Endothelial cell of umbilical vein (primary cell): ENCODE measurements at regions not wholly inside any gene's neighbourhood (a gene's known extent, or its start where the extent isn't known, plus 50 kb on each side); places are given as distances from the start of the nearest gene placed in this dataset.

Source experiments
- BruUV-seq: library from RNA; stranded (reverse); fragments of 400-500 nt; replicated peaks from 2 replicates; lab custom pipeline; 2021; lab: Mats Ljungman, UMichigan
- CTCF ChIA-PET: fragments of 300-600, 350-600 bp; sonication (Branson Sonifier 250); formaldehyde crosslinking; loops from one replicate; lab custom pipeline; 2021; ENCODE audit warnings: antibody characterized with exemption, inconsistent platforms; lab: Charles Lee
- POLR2A ChIA-PET: fragments of 300-600, 350-600 bp; sonication (Branson Sonifier 250); formaldehyde crosslinking; loops from one replicate; lab custom pipeline; 2021; ENCODE audit warnings: antibody characterized with exemption, inconsistent platforms; lab: Charles Lee
- DNase-seq: peaks from one replicate; pipeline ENCODE4 v3.0.0-alpha.2; 2011; ENCODE audit warnings: low read depth, low spot score
- FAIRE-seq: peaks from 2 replicates; lab custom pipeline; 2011; peaks lifted over from hg19 to GRCh38; lab: Jason Lieb, UNC
- H2AFZ ChIP-seq: 2 replicates; pipeline ENCODE4 v1.6.0; 2012; ENCODE audit warnings: low read depth, low read length, control low read depth, inconsistent platforms
- H3K27ac ChIP-seq: 2 replicates; pipeline ENCODE4 v1.5.1; 2011; ENCODE audit warnings: low read depth, mild to moderate bottlenecking, control low read depth, low read length, moderate library complexity; ENCODE audit not compliant: insufficient read depth
- H3K27me3 ChIP-seq, 2 experiments: 2 replicates each; pipeline versions ENCODE4 v1.6.0 to v1.6.1; 2011; ENCODE audit warnings: low read length in 2 of 2, mixed read lengths in 1 of 2; ENCODE audit not compliant: control insufficient read depth in 2 of 2, insufficient read depth in 2 of 2
- H3K36me3 ChIP-seq, 2 experiments: 2 replicates in 1 of 2; 3 replicates in 1 of 2; pipeline ENCODE4 v1.5.1; 2011; ENCODE audit warnings: low read length in 2 of 2, mild to moderate bottlenecking in 1 of 2, moderate library complexity in 1 of 2; ENCODE audit not compliant: control insufficient read depth in 2 of 2, insufficient read depth in 2 of 2; ENCODE audit errors: extremely low read depth in 1 of 2
- H3K4me1 ChIP-seq: 3 replicates; pipeline ENCODE4 v1.5.1; 2011; ENCODE audit warnings: mild to moderate bottlenecking, low read length; ENCODE audit not compliant: control insufficient read depth, insufficient read depth; ENCODE audit errors: extremely low read depth
- H3K4me2 ChIP-seq: 2 replicates; pipeline ENCODE4 v1.6.1; 2011; ENCODE audit warnings: low read length, control low read depth, mixed read lengths; ENCODE audit not compliant: insufficient read depth
- H3K4me3 ChIP-seq, 3 experiments: fragments of 200-600 bp in 1 of 3; sonication (generic), shearing (Covaris generic) in 1 of 3; replicated peaks in 1 of 3; 2 replicates each; pipeline ENCODE4 v1.5.1; 2011 to 2016; ENCODE audit warnings: control low read depth in 3 of 3, low read length in 3 of 3, mild to moderate bottlenecking in 2 of 3, inconsistent platforms in 1 of 3, low read depth in 1 of 3, moderate library complexity in 1 of 3; ENCODE audit not compliant: insufficient read depth in 1 of 3
- H3K79me2 ChIP-seq: 2 replicates; pipeline ENCODE4 v1.6.0; 2012; ENCODE audit warnings: low read length, inconsistent platforms; ENCODE audit not compliant: control insufficient read depth, insufficient read depth
- H3K9ac ChIP-seq: replicated peaks from 2 replicates; pipeline ENCODE3; 2011; ENCODE audit warnings: low read length, control low read depth; ENCODE audit not compliant: insufficient read depth; ENCODE audit errors: extremely low read depth
- H3K9me1 ChIP-seq: replicated peaks from 3 replicates; pipeline ENCODE4 v1.6.0; 2011; ENCODE audit warnings: mild to moderate bottlenecking, low read length; ENCODE audit not compliant: control insufficient read depth, insufficient read depth; ENCODE audit errors: extremely low read depth
- H3K9me3 ChIP-seq: replicated peaks from 2 replicates; pipeline ENCODE4 v1.5.1; 2012; ENCODE audit warnings: low read length, inconsistent platforms; ENCODE audit not compliant: control insufficient read depth, insufficient read depth
- H4K20me1 ChIP-seq: replicated peaks from 2 replicates; pipeline ENCODE3; 2011; ENCODE audit warnings: mild to moderate bottlenecking, low read length; ENCODE audit not compliant: control insufficient read depth, insufficient read depth; ENCODE audit errors: extremely low read depth
- CTCF ChIP-seq, 2 donors: IDR thresholded peaks; 1 replicate in 1 of 2; 2 replicates in 1 of 2; pipeline ENCODE4 v1.5.1; 2011; ENCODE audit warnings: low read length in 2 of 2, mild to moderate bottlenecking in 2 of 2, moderate library complexity in 2 of 2, control low read depth in 1 of 2, inconsistent platforms in 1 of 2, low read depth in 1 of 2; ENCODE audit not compliant: insufficient read depth in 1 of 2; ENCODE audit errors: extremely low read depth in 1 of 2
- EZH2 ChIP-seq: IDR thresholded peaks from 2 replicates; pipeline ENCODE4 v1.6.1; 2012; ENCODE audit warnings: borderline replicate concordance, low read depth, mild to moderate bottlenecking, moderate library complexity, low read length, inconsistent platforms; ENCODE audit not compliant: severe bottlenecking
- FOS ChIP-seq: IDR thresholded peaks from 2 replicates; pipeline ENCODE4 v1.6.1; 2011; ENCODE audit warnings: mild to moderate bottlenecking, low read length, moderate library complexity, borderline replicate concordance; ENCODE audit not compliant: insufficient read depth
- GATA2 ChIP-seq: IDR thresholded peaks from 2 replicates; pipeline ENCODE4 v1.7.0; 2011; ENCODE audit warnings: low read depth, mild to moderate bottlenecking, moderate library complexity, mixed read lengths, low read length; ENCODE audit not compliant: insufficient read length, insufficient read depth
- MYC ChIP-seq: IDR thresholded peaks from one replicate; pipeline ENCODE4 v1.6.1; 2011; ENCODE audit warnings: mild to moderate bottlenecking, low read depth, low read length
- POLR2A ChIP-seq: IDR thresholded peaks from 2 replicates; pipeline ENCODE4 v1.6.1; 2012; ENCODE audit warnings: low read depth, mild to moderate bottlenecking, control low read depth, low read length
- POLR2AphosphoS5 ChIP-seq: IDR thresholded peaks from 2 replicates; pipeline ENCODE4 v1.6.1; 2012; ENCODE audit warnings: low read depth, mild to moderate bottlenecking, control low read depth, low read length, moderate library complexity; ENCODE audit not compliant: insufficient read depth
- dilution Hi-C: fragments of 300-500 bp; cut with MboI; formaldehyde crosslinking; loops from one replicate; pipeline ENCODE4 v1.15.0; 2019; ENCODE audit warnings: low sequenced_read_pairs; ENCODE audit not compliant: extremely low pct_ligation_motif_present
- intact Hi-C: fragments of 100-400 bp; cut with micrococcal nuclease; formaldehyde crosslinking; loops from one replicate; pipeline ENCODE4 v1.10.0; 2022

- BruUV-seq, result no TSS peak
- Histone ChIP-seq H3K27me3 (no peaks in the 10 kb centered on the region), H2AFZ (no peak overlapping the region), H3K4me1 (no peaks in the 10 kb centered on the region), H3K9me3 (no peaks in the 10 kb centered on the region), H3K4me3 (no peak overlapping the region), H3K4me2 (no peak overlapping the region), H3K79me2 (no peaks in the 10 kb centered on the region), H3K9me1 (no peaks in the 10 kb centered on the region), H3K9ac (no peak overlapping the region), H4K20me1 (no peaks in the 10 kb centered on the region), H3K36me3 (no peaks in the 10 kb centered on the region), H3K27ac (no peak overlapping the region)
- TF ChIP-seq EZH2, result no peak
- TF ChIP-seq GATA2, result no peak
- no peak for TF ChIP-seq POLR2AphosphoS5
- TF ChIP-seq CTCF (IDR thresholded peaks at IDR 0.05; ENCODE audit: extremely low read depth in 1 of 2, insufficient read depth in 1 of 2, low read depth in 1 of 2, low read length in 2 of 2), result no peak
- POLR2A ChIA-PET, result no interaction called here
- CTCF ChIA-PET, result no interaction called here
- FAIRE-seq (no peak), DNase-seq (no peak)
- dilution Hi-C loops (no loop called here), intact Hi-C loops (no loop called here)
These were observed 135.0 kb downstream of the FOXG1 start for GRCh38 chr14:28901631-28902030.

DNA sequence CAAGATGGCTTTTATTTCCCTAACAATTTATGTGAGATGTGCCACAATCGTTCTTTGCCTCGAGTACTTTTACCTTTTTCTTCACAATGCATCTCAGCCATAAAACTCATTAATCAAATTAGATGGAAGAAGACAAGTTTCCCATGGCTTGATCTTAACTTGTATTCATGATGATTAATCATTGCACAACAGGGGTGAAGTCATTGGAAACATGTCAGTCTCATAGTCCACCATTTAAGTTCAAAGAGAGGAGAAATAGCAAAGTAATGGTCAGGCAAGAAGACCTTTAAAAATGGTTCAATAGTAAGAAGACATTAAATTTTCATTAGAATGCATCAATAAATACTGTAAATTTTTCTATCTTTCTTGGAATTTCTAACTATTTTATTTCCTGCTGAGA is 136.3 kb downstream of the FOXG1 start:
- Histone ChIP-seq H3K36me3 (no peaks in the 10 kb centered on the region), H3K9me3 (no peaks in the 10 kb centered on the region), H3K27ac (no peak overlapping the region), H3K4me3 (no peak overlapping the region), H3K4me2 (no peak overlapping the region), H4K20me1 (no peaks in the 10 kb centered on the region), H3K79me2 (no peaks in the 10 kb centered on the region), H3K27me3 (no peaks in the 10 kb centered on the region), H3K9me1 (no peaks in the 10 kb centered on the region), H2AFZ (no peak overlapping the region), H3K9ac (no peak overlapping the region), H3K4me1 (no peaks in the 10 kb centered on the region)
- ChIA-PET POLR2A (no interaction called here), CTCF (interaction anchor here (0.9 kb wide), 1 partner anchor 12 kb away, joined by 3 read pairs; no protein-coding TSS in a partner anchor)
- no peak for FAIRE-seq
- dilution Hi-C loops, result no loop called here
- intact Hi-C loops, result no loop called here
- no TSS peak for BruUV-seq
- TF ChIP-seq EZH2, result no peak
- TF ChIP-seq MYC, result no peak
- no peak for TF ChIP-seq POLR2A
- TF ChIP-seq FOS, result no peak
- DNase-seq, result no peak
